NCI-H524 (cell line): ENCODE measurements at regions not wholly inside any gene's neighbourhood (a gene's known extent, or its start where the extent isn't known, plus 50 kb on each side); places are given as distances from the start of the nearest gene placed in this dataset.

Experiments
- DNase-seq, 2 experiments: peaks; one replicate each; lab custom pipeline; 2025; lab: John Stamatoyannopoulos, UW

DNA sequence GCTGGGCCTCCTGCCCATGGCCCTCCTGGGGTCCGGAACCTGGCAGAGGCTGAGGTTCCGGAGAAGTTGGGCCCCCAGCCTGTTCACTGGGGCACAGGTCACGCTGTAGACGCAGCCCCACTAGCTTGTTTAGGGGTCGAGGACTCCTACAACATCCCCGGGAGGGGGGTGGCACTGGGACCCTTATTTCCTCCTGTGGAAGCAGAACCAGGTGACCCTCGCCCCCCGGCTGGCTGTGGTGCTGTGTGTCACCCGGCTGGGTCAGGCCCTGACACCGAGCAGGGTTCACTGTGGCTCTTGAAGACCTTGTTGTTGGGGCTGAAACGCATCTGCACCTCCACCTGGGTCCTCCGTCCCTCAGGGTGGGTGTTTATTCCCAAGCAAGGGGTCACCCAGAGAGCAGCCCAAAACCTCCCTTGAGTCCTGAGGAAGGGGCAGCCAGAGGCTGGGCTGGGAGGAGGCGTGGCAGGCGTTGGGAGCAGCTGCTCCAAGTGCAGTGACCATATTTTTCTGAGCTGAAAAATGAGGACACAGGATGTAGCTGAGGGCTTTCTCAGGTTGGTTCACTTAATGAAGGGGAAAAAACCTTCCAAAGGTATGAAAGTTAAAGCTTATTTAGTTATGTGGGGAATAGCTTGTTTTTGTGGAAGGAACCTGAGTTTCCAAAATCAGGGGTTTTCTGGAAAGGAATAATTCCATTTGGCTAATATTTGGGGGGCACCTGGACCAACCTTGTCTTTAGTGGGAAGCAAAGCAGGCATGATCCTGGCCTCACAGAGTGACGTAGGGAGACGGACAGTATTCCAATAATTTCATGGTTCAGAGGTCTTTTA is 164.7 kb upstream of the IER5L start:
- DNase-seq = no peak

DNA sequence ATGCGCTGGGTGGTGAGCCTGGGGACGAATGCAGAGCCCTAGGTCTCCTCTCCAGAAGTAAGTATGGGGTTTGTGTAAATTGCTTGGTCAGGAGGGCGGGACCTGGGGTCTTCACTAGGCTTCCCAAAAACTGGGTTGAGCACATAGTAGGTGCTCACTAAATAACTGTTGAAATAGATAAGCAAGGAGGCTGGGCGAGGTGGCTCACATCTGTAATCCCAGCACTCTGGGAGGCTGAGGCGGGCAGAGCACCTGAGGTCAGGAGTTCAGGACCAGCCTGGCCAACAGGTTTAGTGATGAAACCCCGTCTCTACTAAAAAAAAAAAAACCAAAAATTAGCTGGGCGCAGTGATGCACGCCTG is 163.9 kb upstream of the IER5L start:
- no peak for DNase-seq

DNA sequence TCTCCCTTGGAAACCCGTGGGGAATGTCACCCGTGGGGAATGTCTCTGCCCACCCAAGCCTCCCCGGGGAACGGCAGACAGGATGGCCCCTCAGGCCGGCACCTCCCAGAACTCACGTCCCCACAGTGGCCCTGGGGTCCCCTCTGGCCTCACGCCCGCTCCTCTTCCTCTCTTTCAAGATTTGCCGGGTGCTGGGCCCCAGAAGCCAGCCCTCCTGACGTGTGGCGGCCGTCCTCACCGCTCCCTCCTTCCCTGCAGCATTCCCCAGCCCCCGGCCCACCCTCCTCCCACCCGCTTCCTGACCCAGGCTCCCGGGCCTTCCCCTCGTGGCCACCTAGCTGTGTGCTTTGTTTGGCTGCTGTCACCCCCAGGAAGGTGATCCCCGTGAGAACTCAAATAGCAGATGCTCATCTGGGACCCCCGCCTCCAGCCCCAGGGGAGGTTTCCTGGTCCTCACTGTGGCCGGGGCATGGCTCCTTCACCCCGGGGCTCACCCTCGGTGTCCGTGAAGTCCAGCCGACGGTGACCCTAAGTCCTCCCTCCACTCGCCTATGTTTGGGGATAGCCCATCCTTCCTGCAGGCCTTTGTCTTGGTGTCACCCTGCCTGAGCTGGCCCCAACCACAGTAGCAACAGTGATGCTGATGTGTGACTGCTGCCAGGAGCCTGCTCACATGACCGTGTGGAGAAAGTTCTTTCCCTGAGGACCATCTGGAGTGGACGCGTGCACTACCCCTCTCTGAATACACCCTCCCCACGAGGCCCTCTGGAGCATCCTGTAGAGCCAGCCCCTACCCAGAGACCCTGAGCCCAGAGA is 163.3 kb upstream of the IER5L start:
- peak in 1 of 2 experiments; percentile 24 for DNase-seq

DNA sequence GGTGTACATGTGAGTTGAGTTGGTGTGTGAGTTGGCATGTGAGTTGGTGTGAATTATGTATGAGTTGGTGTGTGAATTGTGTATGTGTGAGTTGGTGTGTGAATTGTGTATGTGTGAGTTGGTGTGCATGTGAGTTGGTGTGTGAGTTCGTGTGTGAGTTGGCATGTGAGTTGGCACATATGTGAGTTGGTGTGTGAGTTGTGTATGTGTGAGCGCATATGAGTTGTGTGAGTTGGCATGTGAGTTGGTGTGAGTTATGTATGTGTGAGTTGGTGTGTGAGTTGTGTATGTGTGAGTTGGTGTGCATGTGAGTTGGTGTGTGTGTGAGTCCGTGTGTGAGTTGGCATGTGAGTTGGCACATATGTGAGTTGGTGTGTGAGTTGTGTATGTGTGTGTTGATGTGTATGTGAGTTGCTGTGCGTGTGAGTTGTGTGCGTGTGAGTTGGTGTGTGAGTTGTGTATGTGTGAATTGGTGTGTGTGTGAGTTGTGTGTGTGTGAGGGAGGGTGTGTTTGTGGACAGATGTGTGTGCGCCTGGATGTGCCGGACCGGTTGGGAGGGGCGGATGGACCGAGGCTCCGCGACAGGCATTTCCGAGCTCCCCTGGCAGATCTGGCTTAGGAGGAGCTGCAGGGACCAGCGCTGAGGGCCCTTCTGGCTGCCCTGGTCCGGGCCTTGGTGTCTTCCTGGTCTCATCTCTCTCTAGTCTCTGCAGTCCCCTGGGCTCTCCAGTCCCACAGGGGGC is 162.5 kb upstream of the IER5L start:
- DNase-seq = no peak

DNA sequence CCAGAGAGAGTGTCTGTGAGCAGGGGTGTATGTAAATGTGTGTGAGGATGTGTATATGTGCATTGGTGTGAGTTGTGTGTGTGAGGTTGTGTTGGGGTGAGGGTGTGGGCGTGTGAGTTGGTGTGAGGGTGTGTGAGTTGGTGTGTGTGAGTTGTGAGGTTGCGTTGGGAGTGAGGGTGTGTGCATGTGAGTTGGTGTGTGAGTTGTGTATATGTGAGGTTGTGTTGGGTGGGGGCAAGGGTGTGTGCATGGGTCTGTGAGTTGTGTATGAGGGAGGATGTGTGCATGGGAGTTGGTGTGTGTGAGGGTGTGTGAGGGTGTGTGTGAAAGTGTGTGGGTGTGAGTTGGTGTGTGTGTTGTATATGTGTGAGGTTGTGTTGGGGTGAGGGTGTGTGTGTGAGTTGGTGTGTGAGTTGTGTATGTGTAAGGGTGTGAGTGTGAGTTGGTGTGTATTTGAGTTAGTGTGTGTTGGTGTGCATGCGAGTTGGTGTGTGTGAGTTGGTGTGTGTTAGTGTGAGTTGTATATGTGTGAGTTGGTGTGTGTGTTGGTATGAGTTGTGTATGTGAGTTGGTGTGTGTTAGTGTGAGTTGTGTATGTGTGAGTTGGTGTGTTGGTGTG is 161.6 kb upstream of the IER5L start:
- no peak for DNase-seq

DNA sequence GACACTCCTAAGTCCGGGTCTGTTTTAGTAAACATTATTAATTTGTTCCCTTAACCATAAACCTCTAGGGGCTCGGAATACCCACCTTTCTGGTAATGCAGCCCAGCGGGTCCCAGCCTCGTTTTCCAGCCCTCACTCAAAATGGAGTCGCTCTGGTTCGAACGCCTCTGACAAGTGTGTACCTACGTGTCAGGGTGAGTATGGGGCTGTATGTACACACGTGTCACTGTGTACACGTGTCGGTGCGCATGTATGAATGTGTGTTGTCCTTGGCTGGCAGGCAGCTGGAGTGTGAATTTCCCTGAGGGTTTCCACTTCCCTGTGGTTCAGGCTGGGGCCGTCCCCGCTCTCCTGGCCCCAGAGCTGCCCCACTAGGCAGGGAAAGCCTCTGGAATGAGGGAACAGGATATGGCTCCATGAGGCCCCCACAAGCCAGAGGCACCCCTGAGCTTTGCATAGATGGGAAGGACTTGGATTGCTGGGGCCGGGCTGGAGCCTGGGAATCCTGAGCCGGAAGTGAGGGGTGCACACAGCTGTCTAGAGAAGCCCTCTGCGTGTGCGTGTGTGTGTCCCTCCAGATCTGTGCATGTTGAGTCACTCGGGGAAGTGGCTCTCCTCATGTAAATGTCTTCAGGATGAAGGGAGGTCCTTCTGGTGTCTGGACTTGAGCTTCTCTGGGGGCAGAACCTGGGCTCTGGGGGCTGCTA is 160.8 kb upstream of the IER5L start:
- DNase-seq = no peak

DNA sequence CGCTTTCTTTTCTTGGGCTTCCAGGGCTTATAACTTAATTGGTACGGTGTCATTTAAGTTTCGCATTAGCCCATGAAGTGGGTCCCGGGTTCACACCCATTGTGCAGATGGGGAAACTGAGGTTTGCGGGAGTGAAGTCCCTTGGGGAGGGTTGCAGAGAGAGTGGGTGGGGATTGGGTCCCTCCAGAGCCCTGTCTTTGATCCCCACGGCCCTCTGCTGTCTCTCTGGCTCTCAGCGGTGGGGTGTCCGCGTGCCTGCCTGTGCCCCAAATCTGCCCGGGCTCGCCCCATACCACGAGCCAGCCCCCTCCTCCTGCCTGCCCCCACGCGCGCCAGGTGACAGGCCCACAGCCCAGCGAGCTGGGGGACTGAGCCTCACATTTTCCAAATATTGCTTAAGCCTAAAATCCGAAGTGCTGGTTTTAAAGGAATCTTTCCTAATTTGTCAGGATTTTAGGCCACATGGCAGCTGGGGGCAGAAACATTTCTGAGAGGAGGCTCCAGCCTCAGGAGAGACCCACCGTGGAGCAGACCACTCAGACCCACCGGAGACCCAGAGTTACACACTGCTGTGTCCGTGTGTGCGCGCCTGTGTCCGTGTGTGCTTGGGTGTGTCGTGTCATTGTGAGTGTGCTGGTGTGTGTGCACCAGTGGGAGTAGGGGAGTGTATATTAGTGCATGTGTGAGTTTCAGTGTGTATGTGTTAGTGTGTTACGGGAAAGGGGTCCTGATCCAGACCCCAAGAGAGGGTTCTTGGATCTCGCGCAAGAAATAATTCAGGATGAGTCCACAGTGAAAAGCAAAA is 159.5 kb upstream of the IER5L start:
- no peak for DNase-seq

DNA sequence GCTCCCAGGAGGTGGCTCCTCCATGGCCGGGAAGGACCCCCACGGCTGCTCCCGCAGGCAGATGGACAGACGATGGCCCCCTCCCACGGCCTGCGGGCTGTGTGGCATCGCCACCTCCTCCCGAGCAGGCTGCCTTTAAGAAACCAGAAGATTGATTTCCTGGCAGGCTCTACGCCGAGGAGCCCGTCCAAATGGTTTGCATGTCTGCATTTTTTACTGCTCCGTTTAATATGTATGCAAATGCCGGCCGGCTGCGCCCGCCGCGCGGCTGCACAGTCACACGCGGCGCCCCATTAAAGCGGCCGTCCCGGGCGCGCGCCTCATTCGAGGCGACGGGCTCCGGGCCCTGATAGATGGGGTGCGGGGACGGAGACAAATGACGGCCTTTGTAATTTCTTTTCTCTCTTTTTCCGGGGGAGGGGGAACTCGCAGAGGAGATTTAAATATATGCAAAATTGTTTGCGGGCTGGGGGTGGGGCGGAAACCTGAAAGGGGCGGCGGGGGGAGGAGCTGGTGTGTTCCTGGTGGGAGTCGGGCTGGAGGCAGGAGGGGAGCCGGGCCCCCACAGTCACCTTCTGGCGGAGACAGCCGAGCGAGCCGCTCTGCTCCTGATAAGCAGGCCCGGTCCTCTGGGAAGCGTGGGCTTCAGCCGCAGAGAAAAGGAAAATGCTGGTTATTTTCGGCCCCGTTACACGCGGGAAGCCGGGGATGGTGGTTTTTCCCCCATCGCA is 158.7 kb upstream of the IER5L start:
- DNase-seq = peak in 1 of 2 experiments; percentile 27

DNA sequence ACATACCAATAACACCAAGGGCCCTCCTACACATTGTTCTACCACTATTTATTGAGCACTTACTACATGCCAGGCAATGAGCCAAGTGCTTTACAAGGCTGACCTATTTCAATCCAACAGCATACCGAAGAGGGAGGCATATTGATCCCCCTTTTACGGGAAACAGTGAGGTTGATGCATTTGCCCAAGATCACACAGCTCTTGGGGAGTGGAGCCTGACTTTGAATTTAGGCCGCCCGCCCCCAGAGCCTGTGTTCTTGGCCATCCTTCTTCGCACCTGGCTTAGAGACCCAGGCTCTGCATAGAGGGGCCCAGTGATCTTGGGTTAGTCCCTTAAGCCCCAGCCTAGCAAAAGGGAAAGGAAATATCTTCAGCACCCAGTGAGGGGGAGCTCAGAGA is 158.1 kb upstream of the IER5L start:
- DNase-seq = no peak

DNA sequence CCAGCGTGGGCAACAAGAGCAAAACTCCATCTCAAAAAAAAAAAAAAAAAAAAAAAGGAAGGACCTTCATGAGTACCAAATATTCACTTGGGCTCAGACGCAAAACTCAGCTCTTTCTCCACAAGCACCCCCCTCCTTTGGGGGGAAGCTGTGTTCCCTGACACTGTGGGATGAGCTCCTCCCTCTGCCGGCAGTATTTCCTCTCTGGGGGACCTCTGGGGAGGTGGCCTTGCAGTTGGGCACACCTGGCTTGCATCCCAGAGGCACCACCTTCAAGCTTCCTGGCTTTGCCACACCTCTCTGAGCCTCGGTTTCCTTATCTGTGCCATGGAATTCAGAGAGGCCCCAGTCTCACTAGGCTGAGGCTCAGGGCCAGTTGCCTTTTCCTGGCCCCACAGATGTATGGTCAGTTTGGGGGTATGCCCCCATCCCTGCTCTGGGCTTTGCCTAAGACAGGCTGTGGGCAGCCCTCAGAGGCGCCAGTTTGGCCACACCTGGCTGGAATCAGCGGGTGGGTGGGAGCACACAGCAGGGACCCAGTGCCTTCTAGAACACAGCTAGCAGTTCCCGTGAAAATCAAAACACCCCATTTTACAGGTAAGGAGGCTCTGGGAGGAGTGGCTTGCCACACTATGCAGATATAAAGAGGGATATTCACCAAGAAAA is 157.5 kb upstream of the IER5L start:
- no peak for DNase-seq

DNA sequence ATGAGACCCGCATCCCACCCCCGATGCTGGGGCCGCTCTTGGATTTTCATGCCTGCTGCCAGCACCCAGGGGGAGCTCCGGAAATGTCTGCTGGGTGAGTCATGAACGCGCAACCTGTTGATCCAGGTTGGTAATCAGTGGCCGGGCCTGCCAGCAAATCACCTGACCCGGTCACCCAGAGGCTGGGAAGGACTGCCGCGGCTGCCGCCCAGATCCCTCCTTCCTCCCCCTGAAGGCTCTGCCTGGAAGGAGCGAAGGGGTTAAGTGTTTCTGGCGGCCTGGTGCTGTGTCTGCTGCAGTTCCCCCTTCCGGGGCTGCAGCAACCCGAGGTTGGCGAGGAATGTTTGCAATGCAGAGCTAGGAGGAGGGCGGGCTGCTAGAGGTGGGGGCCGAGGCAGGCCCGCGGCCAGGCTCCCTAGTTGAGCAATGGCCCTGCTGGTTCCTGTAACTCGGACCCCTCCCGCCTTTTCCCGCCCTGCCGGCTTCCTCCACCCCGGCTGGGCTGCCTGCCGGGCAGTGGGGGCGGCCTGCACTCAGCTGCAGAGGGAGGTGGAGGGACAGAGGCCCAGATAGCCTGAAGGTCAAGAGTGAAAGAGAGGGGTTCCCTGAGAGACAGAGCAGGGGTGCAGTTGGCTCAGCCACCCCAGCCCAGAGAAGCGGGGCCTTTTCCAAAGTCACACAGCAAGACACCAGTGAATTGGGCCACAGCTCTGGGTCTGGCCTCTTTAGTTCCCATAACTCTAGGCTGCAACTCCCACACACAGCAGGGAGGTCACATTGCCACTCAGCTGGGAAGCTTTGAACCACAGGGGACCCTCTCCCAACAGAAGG is 156.3 kb upstream of the IER5L start:
- DNase-seq = no peak

DNA sequence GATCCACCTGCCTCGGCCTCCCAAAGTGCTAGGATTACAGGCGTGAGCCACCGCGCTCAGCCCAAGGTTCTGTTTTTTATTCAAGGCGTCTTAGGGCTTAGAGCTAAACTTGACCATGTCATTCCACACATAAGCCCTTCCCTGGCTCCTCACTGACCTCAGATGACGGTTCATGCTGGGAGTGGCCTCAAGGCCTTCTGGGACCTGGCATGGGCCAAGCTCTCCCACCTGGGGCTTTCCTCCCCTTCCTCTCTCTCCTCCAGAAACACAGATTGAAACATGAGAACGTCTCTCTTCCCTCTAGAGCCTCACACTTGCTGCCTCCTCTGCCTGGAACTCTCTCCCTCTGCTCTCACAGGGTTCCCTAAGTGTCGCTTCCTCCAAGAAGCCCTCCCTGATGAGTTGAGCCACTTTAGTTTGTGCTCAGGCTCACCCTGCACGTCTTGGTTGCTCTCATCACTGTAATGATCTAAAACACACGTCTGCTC is 155.6 kb upstream of the IER5L start:
- DNase-seq = no peak

DNA sequence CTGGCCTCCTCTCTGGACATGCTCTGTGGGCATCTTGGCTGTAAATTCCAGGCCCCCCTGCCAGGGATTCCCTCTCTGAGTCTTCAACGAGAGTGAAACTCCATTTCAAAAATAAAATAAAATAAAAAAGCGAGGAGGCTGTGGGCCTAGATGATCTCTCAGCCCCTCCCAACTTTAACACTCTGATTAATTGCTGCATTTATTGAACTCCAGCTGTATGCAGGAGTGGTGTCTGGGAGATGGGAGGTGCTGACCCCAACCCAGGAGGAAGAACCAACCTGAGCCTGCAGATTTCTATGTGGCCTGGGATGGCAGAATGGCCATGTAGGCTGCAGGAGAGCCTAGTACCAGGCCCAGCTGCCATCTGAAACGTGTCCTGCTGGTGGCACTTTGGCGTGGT is 154.5 kb upstream of the IER5L start:
- DNase-seq = no peak

DNA sequence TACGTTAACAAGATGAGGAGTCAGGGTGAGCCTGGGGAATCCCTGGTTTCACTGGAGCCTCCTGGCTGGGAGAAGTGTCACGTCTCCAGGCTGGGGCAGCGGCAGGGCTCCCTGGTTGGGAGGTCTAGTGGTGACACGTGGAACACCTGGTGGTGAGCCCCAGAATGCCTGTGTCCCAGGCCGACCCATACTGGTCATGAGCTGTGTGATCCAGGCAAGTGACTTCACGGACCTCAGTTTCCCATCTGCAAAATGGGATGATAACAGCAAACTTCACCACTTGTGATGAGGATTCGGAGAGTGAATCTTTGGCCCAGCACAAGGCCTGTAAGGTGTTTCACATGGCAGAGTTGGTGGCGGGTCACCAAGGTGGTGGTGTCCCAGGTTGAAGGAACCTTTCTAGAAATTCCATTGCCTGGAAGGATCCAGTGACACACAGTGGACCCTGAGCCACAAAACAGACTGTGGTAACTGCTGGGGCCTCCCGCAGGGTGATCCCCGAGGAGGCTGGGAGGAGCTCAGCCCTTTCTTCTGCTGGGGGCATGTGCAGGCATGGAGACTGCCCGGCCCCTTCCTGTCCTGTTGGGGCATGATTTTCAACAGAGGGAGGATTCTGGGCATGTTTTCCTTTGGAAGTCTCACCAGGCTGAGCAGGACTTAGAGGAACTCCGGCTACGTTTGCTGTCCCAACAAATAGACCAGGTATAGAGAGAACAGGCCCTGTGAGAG is 153.9 kb upstream of the IER5L start:
- DNase-seq = no peak

DNA sequence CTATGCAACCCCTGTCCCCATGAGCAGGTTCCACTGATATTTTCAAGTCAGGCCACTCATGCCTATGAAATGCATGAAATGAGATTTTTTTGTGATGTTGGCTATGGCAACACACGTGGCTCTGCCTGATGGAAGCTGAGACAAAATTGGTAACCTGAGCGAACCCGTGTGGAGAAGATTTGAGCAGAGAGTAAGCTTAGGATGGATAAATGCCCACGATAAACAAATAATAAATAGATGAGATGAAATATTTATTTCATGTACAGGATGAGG is 153.4 kb upstream of the IER5L start:
- DNase-seq = no peak

DNA sequence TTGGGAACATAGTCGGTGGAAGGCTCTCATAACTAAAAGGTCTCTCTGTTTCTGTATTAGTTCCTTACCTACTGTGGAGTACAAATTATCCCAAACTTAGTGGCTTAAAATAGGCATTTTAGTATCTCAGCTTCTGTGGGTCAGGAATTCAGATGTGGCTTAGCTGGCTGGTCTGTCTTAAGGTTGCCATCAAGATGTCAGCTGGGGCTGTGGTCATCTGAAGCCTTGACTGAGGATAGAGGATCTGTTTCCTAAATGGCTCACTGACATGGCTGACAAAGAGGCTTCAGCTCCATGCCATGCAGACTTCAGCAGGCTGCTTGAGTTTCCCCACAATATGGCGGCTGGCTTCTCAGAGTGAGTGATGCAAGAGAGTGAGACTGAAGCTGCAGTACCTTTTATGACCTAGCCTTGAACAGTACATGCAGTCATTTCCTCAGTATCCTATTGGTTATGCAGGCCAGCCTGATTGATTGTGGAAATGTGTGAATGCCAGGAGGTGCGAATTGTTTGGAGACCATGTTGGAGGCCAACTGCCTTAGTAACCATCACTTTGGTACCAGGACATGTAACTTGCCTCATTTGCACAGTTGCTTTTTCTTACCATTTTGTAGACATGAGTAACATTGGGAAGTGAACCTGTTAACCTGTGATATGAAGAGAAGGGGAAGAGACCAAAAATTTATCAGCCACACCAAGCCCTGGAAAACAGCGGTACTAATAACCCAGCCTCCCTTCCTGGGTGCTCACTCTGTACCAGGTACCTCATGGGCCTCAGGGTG is 152.8 kb upstream of the IER5L start:
- DNase-seq = no peak

DNA sequence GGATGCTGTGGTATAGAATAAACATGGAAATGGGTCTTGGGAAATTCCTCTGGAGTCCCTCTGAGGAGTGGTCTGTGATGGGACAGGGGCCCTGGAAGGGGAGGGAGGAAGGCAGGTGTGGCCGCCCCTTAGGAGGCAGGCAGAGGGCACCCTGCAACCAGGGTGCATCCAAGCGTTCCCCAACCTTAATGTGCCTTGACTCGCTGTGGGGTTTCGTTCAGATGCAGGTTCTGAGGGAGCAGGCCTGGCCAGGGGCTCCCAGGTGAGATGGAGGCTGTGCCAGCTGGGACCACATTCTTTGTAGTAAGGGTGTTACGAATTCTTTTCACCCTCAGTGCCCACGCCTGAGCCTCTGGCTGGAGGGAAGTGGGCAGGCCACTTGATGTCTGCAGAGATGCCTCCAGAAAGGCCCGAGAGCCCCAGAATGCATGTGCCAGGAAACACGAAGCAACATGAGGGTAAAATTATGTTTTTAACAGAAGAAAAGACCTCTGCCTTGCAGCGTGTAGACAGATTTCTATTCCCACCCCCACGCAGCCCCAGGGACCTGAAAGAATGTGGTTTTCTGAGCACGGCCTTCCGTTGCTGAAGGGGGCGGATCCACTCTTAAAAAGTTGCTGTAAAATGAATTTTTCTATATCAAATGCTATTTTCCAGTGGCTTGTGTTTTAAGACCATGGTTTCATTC is 150.4 kb upstream of the IER5L start:
- no peak for DNase-seq
